ENCODE measurements at regions not wholly inside any gene's neighbourhood (a gene's known extent, or its start where the extent isn't known, plus 50 kb on each side); places are given as distances from the start of the nearest gene placed in this dataset.
A peak's percentile ranks its signal among the peaks of the same experiment; 100 is the strongest.

GRCh38 chr7:46006212-46006611 is 85.1 kb upstream of the IGFBP3 start:
- Histone ChIP-seq H3K4me1 (peaks cover under 1% of the 10 kb centered on the region), H3F3A (ENCODE audit: low read depth) (no peaks in the 10 kb centered on the region), H3K4me3 (no peak overlapping the region), H3K27ac (no peak overlapping the region), H2AFZ (replicated peaks) (no peak overlapping the region), H3K36me3 (peaks cover 4% of the 10 kb centered on the region), H3K27me3 (no peaks in the 10 kb centered on the region), H3K9ac (no peak overlapping the region), H3K79me2 (ENCODE audit: low read depth) (no peaks in the 10 kb centered on the region), H3K9me3 (ENCODE audit: low read depth) (no peaks in the 10 kb centered on the region), H3K4me2 (no peak overlapping the region), H4K20me1 (ENCODE audit: low read depth) (no peaks in the 10 kb centered on the region)
- Mint-ChIP-seq H3K4me1 (no peaks in the 10 kb centered on the region), H3K27ac (no peak overlapping the region), H3K27me3 (ENCODE audit: insufficient read depth, low read depth) (peaks cover 2% of the 10 kb centered on the region), H3K4me3 (no peak overlapping the region), H3K9me3 (peaks cover 4% of the 10 kb centered on the region), H3K36me3 (no peaks in the 10 kb centered on the region)
- no peak for TF ChIP-seq EZH2phosphoT487 (IDR thresholded peaks at IDR 0.05)
- TF ChIP-seq CTCF (IDR thresholded peaks at IDR 0.05): no peak
- DNase-seq (ENCODE audit: low spot score): no peak

GRCh38 chr7:46004965-46005364 is 83.9 kb upstream of the IGFBP3 start:
- Histone ChIP-seq H3K9me3 (ENCODE audit: low read depth) (no peaks in the 10 kb centered on the region), H3K4me3 (no peak overlapping the region), H3K27ac (no peak overlapping the region), H2AFZ (replicated peaks) (peak overlapping the region; percentile 37), H3K79me2 (ENCODE audit: low read depth) (no peaks in the 10 kb centered on the region), H4K20me1 (ENCODE audit: low read depth) (no peaks in the 10 kb centered on the region), H3F3A (ENCODE audit: low read depth) (no peaks in the 10 kb centered on the region), H3K9ac (no peak overlapping the region), H3K36me3 (peaks cover 4% of the 10 kb centered on the region), H3K27me3 (no peaks in the 10 kb centered on the region), H3K4me2 (no peak overlapping the region), H3K4me1 (no peaks in the 10 kb centered on the region)
- Mint-ChIP-seq H3K36me3 (no peaks in the 10 kb centered on the region), H3K4me3 (no peak overlapping the region), H3K27me3 (ENCODE audit: insufficient read depth, low read depth) (peaks cover 2% of the 10 kb centered on the region), H3K4me1 (no peaks in the 10 kb centered on the region), H3K9me3 (peaks cover 4% of the 10 kb centered on the region), H3K27ac (no peak overlapping the region)
- no peak for DNase-seq (ENCODE audit: low spot score)
- TF ChIP-seq CTCF (IDR thresholded peaks at IDR 0.05) (no peak), EZH2phosphoT487 (IDR thresholded peaks at IDR 0.05) (no peak), EZH2 (IDR thresholded peaks at IDR 0.05) (no peak)

- TF ChIP-seq CTCF (IDR thresholded peaks at IDR 0.05): no peak
- TF ChIP-seq EZH2 (IDR thresholded peaks at IDR 0.05): no peak
- TF ChIP-seq EZH2phosphoT487 (IDR thresholded peaks at IDR 0.05): no peak
- no peak for DNase-seq (ENCODE audit: low spot score)
- no peaks in the 10 kb centered on the region for H3F3A ChIP-seq (ENCODE audit: low read depth)
- no peaks in the 10 kb centered on the region for H3K4me1 ChIP-seq
- Mint-ChIP-seq H3K4me3 (no peak overlapping the region), H3K9me3 (peaks cover 4% of the 10 kb centered on the region), H3K27ac (no peak overlapping the region), H3K4me1 (no peaks in the 10 kb centered on the region), H3K27me3 (ENCODE audit: insufficient read depth, low read depth) (peaks cover 3% of the 10 kb centered on the region), H3K36me3 (no peaks in the 10 kb centered on the region)
- peak overlapping the region; percentile 37 for H2AFZ ChIP-seq (replicated peaks)
- H3K4me2 ChIP-seq: no peak overlapping the region
- H3K79me2 ChIP-seq (ENCODE audit: low read depth): no peaks in the 10 kb centered on the region
- H3K4me3 ChIP-seq: no peak overlapping the region
- H3K9me3 ChIP-seq (ENCODE audit: low read depth): no peaks in the 10 kb centered on the region
- H3K27me3 ChIP-seq: no peaks in the 10 kb centered on the region
- no peak overlapping the region for H3K27ac ChIP-seq
- H3K36me3 ChIP-seq: peaks cover 4% of the 10 kb centered on the region
- H4K20me1 ChIP-seq (ENCODE audit: low read depth): no peaks in the 10 kb centered on the region
- no peak overlapping the region for H3K9ac ChIP-seq
Observed at GRCh38 chr7:46003896-46004875, 83.1 kb upstream of the IGFBP3 start.
